NB4 (cell line): ENCODE measurements at regions not wholly inside any gene's neighbourhood (a gene's known extent, or its start where the extent isn't known, plus 50 kb on each side); places are given as distances from the start of the nearest gene placed in this dataset.

Experiments
- DNase-seq: peaks from one replicate; pipeline ENCODE4 v3.0.0; 2010; ENCODE audit warnings: low read depth
- H3K4me3 ChIP-seq: one replicate; pipeline ENCODE4 v1.5.1; 2011; ENCODE audit warnings: mild to moderate bottlenecking, low read depth, low read length, moderate library complexity
- CTCF ChIP-seq: IDR thresholded peaks from one replicate; pipeline ENCODE4 v1.5.1; 2012; ENCODE audit warnings: low read depth, low read length
- MAX ChIP-seq: IDR thresholded peaks from 2 replicates; pipeline ENCODE4 v1.6.1; 2011; ENCODE audit warnings: low read depth, low read length
- MYC ChIP-seq: IDR thresholded peaks from 2 replicates; pipeline ENCODE4 v1.6.1; 2011; ENCODE audit warnings: low read depth, low read length
- POLR2A ChIP-seq: IDR thresholded peaks from 2 replicates; pipeline ENCODE4 v1.6.1; 2011; ENCODE audit warnings: mild to moderate bottlenecking; ENCODE audit not compliant: insufficient read length; ENCODE audit errors: extremely low read depth

GRCh38 chr21:15614766-15615165 lies 115.0 kb upstream of the USP25 start:
- no peak for DNase-seq

GRCh38 chr21:15616864-15617574 lies 112.8 kb upstream of the USP25 start:
- no peak overlapping the region for H3K4me3 ChIP-seq
- no peak for DNase-seq
- TF ChIP-seq POLR2A, result no peak
- TF ChIP-seq MYC, result no peak
- no peak for TF ChIP-seq MAX
- no peak for TF ChIP-seq CTCF

More at GRCh38 chr21:15614766-15615165, 115.0 kb upstream of the USP25 start:
- H3K4me3 ChIP-seq, result no peak overlapping the region
- TF ChIP-seq MAX (no peak), POLR2A (no peak), CTCF (no peak), MYC (no peak)

GRCh38 chr21:15617964-15618363 lies 111.8 kb upstream of the USP25 start:
- no peak for TF ChIP-seq CTCF
- no peak overlapping the region for H3K4me3 ChIP-seq
- DNase-seq, result no peak

GRCh38 chr21:15620892-15621291 lies 108.9 kb upstream of the USP25 start:
- no peak overlapping the region for H3K4me3 ChIP-seq
- peak; percentile 8 for DNase-seq
- no peak for TF ChIP-seq MYC
- TF ChIP-seq MAX, result no peak
- TF ChIP-seq CTCF, result no peak
- TF ChIP-seq POLR2A, result no peak

GRCh38 chr21:15624646-15625045 lies 105.1 kb upstream of the USP25 start:
- no peak for DNase-seq
- H3K4me3 ChIP-seq, result no peak overlapping the region
- no peak for TF ChIP-seq POLR2A
- TF ChIP-seq MAX, result no peak
- no peak for TF ChIP-seq MYC
- TF ChIP-seq CTCF, result no peak

- TF ChIP-seq CTCF (no peak), MYC (no peak), MAX (no peak), POLR2A (no peak)
- H3K4me3 ChIP-seq, result no peak overlapping the region
- DNase-seq, result no peak
Observed at GRCh38 chr21:15625363-15625762, 104.4 kb upstream of the USP25 start.
